GM23338 (cell line): ENCODE measurements at regions not wholly inside any gene's neighbourhood (a gene's known extent, or its start where the extent isn't known, plus 50 kb on each side); places are given as distances from the start of the nearest gene placed in this dataset.

Experiments
- ATAC-seq: fragments of 200-7000 bp; cut with Tn5 transposase; 3 replicates; pipeline ENCODE4 v1.9.1; 2020
- DNase-seq: peaks from one replicate; pipeline ENCODE4 v3.0.0-alpha.2; 2015; ENCODE audit warnings: low spot score
- H2AFZ ChIP-seq: fragments of 200-600 bp; sonication (generic); 2 replicates; pipeline ENCODE4 v1.8.0; 2016; ENCODE audit warnings: antibody characterized with exemption, mild to moderate bottlenecking, moderate library complexity
- H3F3A ChIP-seq: fragments of 200-600 bp; sonication (generic); replicated peaks from 2 replicates; pipeline ENCODE4 v1.8.0; 2017; ENCODE audit warnings: antibody characterized with exemption, mixed run types, low read depth
- H3K27ac ChIP-seq: fragments of 200-600 bp; sonication (generic); 2 replicates; pipeline ENCODE4 v1.6.1; 2016; ENCODE audit warnings: low read depth
- H3K27me3 ChIP-seq: fragments of 200-600 bp; sonication (generic); 2 replicates; pipeline ENCODE4 v1.8.0; 2016; ENCODE audit warnings: mild to moderate bottlenecking, mixed run types, moderate library complexity; ENCODE audit not compliant: insufficient read depth
- H3K36me3 ChIP-seq: fragments of 200-600 bp; sonication (generic); 2 replicates; pipeline ENCODE4 v1.8.0; 2016; ENCODE audit warnings: mild to moderate bottlenecking; ENCODE audit not compliant: insufficient read depth
- H3K4me1 ChIP-seq: fragments of 200-600 bp; sonication (generic); 2 replicates; pipeline ENCODE4 v1.8.0; 2016; ENCODE audit warnings: mild to moderate bottlenecking, moderate library complexity; ENCODE audit not compliant: insufficient read depth
- H3K4me2 ChIP-seq: fragments of 200-600 bp; sonication (generic); 2 replicates; pipeline ENCODE4 v1.7.1; 2017; ENCODE audit warnings: mixed run types
- H3K4me3 ChIP-seq: fragments of 200-600 bp; sonication (generic); 2 replicates; pipeline ENCODE4 v1.6.1; 2016; ENCODE audit warnings: mixed run types
- H3K79me2 ChIP-seq: fragments of 200-600 bp; sonication (generic); replicated peaks from 2 replicates; pipeline ENCODE4 v1.8.0; 2017; ENCODE audit warnings: mild to moderate bottlenecking; ENCODE audit not compliant: insufficient read depth
- H3K9me2 ChIP-seq: fragments of 200-600 bp; sonication (generic); 2 replicates; pipeline ENCODE4 v1.8.0; 2017; ENCODE audit not compliant: insufficient read depth
- H4K20me1 ChIP-seq: fragments of 200-600 bp; sonication (generic); replicated peaks from 2 replicates; pipeline ENCODE4 v1.8.0; 2017; ENCODE audit warnings: mild to moderate bottlenecking; ENCODE audit not compliant: insufficient read depth
- H3K27ac Mint-ChIP-seq: 2 replicates; pipeline ENCODE4 v1.8.0; 2020; ENCODE audit warnings: inconsistent platforms, mild to moderate bottlenecking, moderate library complexity, mixed read lengths
- H3K27me3 Mint-ChIP-seq: 3 replicates; pipeline ENCODE4 v1.8.0; 2022; ENCODE audit warnings: low read depth, mild to moderate bottlenecking, moderate library complexity, mixed read lengths, inconsistent platforms; ENCODE audit not compliant: insufficient read depth, poor library complexity
- H3K36me3 Mint-ChIP-seq: 3 replicates; pipeline ENCODE4 v1.8.0; 2021; ENCODE audit warnings: low read depth, mild to moderate bottlenecking, inconsistent platforms, moderate library complexity, mixed read lengths
- H3K4me1 Mint-ChIP-seq: 3 replicates; pipeline ENCODE4 v1.8.0; 2020; ENCODE audit warnings: mild to moderate bottlenecking, inconsistent platforms, mixed read lengths
- H3K4me3 Mint-ChIP-seq: 3 replicates; pipeline ENCODE4 v1.8.0; 2021; ENCODE audit warnings: moderate library complexity, mild to moderate bottlenecking, inconsistent platforms, mixed read lengths
- H3K9me3 Mint-ChIP-seq: 3 replicates; pipeline ENCODE4 v1.8.0; 2020; ENCODE audit warnings: moderate library complexity, mild to moderate bottlenecking, inconsistent platforms, mixed read lengths
- CREB1 ChIP-seq: fragments of 250-450 bp; sonication (Bioruptor Pico); IDR thresholded peaks from 2 replicates; pipeline ENCODE4 v1.5.0; 2020; ENCODE audit warnings: low read depth, mild to moderate bottlenecking, moderate library complexity
- EZH2 ChIP-seq: fragments of 200-600 bp; sonication (generic); IDR thresholded peaks from one replicate; pipeline ENCODE4 v1.8.0; 2017; ENCODE audit warnings: antibody characterized with exemption, mild to moderate bottlenecking, low read depth; ENCODE audit not compliant: unreplicated experiment
- EZH2phosphoT487 ChIP-seq: fragments of 200-600 bp; sonication (generic); IDR thresholded peaks from one replicate; pipeline ENCODE4 v1.8.1; 2018; ENCODE audit warnings: antibody characterized with exemption; ENCODE audit not compliant: unreplicated experiment
- JUNB ChIP-seq: IDR thresholded peaks from one replicate; pipeline ENCODE4 v1.6.1; 2016; ENCODE audit warnings: antibody characterized with exemption; ENCODE audit not compliant: unreplicated experiment
- NANOG ChIP-seq: IDR thresholded peaks from 2 replicates; pipeline ENCODE4 v1.6.1; 2016; ENCODE audit warnings: antibody characterized with exemption, borderline replicate concordance
- POLR2AphosphoS5 ChIP-seq: IDR thresholded peaks from 2 replicates; pipeline ENCODE4 v1.6.1; 2016; ENCODE audit warnings: antibody characterized with exemption, low read depth
- REST ChIP-seq: IDR thresholded peaks from one replicate; pipeline ENCODE4 v1.6.1; 2018; ENCODE audit warnings: antibody characterized with exemption; ENCODE audit not compliant: unreplicated experiment
- STAT1 ChIP-seq: IDR thresholded peaks from one replicate; pipeline ENCODE4 v1.6.1; 2016; ENCODE audit warnings: antibody characterized with exemption; ENCODE audit not compliant: unreplicated experiment
- ZNF114 ChIP-seq: fragments of 250-450 bp; sonication (Bioruptor Pico); IDR thresholded peaks from 2 replicates; pipeline ENCODE4 v1.5.0; 2020; ENCODE audit warnings: mild to moderate bottlenecking, moderate library complexity
- ZNF331 ChIP-seq: fragments of 250-450 bp; sonication (Bioruptor Pico); IDR thresholded peaks from 2 replicates; pipeline ENCODE4 v1.5.0; 2020; ENCODE audit warnings: low read depth, mild to moderate bottlenecking, moderate library complexity
- TF ChIP-seq, protein P1 (sequence below), 2 experiments: fragments of 200-600 bp in 1 of 2; sonication (generic) in 1 of 2; conservative IDR thresholded peaks; 2 replicates each; pipeline versions ENCODE4 v1.5.1 to v1.6.1; 2016 to 2017; ENCODE audit warnings: antibody characterized with exemption in 2 of 2, low read depth in 2 of 2, mild to moderate bottlenecking in 2 of 2, moderate library complexity in 1 of 2
- TF ChIP-seq, protein P2 (sequence below): fragments of 250-450 bp; sonication (Bioruptor Pico); IDR thresholded peaks from 2 replicates; pipeline ENCODE4 v1.5.0; 2020; ENCODE audit warnings: mild to moderate bottlenecking, moderate library complexity
- TF ChIP-seq, protein P3 (sequence below): IDR thresholded peaks from 2 replicates; pipeline ENCODE4 v1.6.1; 2016; ENCODE audit warnings: antibody characterized with exemption

DNA sequence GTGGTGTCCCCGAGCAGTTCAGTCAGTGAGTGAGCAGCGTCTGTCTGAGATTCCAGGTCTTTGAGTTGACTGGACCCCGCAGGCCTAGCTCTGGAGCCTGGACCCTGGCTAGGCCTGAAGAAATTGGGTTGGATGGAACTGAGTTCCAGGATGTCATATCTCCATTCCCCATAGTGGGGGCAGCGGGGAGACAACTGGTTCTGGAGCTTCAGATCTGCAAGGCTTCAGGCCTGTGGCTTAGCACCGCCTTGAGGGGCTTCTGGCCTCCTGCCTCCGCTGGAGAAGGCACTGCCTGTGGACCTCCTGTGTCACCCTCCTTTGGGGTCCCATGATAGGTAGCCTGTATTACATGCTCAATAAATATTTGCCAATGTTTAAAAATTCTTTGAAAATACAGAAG is 288.4 kb upstream of the ID2 start:
- Histone ChIP-seq H4K20me1 (no peaks in the 10 kb centered on the region), H3K4me1 (peaks cover 6% of the 10 kb centered on the region), H3K79me2 (no peaks in the 10 kb centered on the region), H3K36me3 (no peaks in the 10 kb centered on the region), H3K9me2 (peaks cover 17% of the 10 kb centered on the region), H3K4me3 (no peak overlapping the region), H2AFZ (no peak overlapping the region), H3K27ac (no peak overlapping the region), H3K4me2 (no peak overlapping the region), H3K27me3 (no peaks in the 10 kb centered on the region), H3F3A (peaks cover 9% of the 10 kb centered on the region)
- H3K4me3 Mint-ChIP-seq, result no peak overlapping the region
- peaks cover 13% of the 10 kb centered on the region for H3K27me3 Mint-ChIP-seq
- TF ChIP-seq NANOG, result no peak
- TF ChIP-seq JUNB, result no peak
- TF ChIP-seq ZNF331, result no peak
- TF ChIP-seq ZNF114, result no peak
- TF ChIP-seq POLR2AphosphoS5, result no peak
- no peak for TF ChIP-seq REST
- TF ChIP-seq, protein P1, sequence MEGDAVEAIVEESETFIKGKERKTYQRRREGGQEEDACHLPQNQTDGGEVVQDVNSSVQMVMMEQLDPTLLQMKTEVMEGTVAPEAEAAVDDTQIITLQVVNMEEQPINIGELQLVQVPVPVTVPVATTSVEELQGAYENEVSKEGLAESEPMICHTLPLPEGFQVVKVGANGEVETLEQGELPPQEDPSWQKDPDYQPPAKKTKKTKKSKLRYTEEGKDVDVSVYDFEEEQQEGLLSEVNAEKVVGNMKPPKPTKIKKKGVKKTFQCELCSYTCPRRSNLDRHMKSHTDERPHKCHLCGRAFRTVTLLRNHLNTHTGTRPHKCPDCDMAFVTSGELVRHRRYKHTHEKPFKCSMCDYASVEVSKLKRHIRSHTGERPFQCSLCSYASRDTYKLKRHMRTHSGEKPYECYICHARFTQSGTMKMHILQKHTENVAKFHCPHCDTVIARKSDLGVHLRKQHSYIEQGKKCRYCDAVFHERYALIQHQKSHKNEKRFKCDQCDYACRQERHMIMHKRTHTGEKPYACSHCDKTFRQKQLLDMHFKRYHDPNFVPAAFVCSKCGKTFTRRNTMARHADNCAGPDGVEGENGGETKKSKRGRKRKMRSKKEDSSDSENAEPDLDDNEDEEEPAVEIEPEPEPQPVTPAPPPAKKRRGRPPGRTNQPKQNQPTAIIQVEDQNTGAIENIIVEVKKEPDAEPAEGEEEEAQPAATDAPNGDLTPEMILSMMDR (conservative IDR thresholded peaks at IDR 0.05; ENCODE audit: low read depth in 2 of 2), result no peak
- TF ChIP-seq EZH2phosphoT487, result no peak
- no peak for TF ChIP-seq STAT1
- no peak for TF ChIP-seq EZH2
- no peak for TF ChIP-seq CREB1
- TF ChIP-seq, protein P2, sequence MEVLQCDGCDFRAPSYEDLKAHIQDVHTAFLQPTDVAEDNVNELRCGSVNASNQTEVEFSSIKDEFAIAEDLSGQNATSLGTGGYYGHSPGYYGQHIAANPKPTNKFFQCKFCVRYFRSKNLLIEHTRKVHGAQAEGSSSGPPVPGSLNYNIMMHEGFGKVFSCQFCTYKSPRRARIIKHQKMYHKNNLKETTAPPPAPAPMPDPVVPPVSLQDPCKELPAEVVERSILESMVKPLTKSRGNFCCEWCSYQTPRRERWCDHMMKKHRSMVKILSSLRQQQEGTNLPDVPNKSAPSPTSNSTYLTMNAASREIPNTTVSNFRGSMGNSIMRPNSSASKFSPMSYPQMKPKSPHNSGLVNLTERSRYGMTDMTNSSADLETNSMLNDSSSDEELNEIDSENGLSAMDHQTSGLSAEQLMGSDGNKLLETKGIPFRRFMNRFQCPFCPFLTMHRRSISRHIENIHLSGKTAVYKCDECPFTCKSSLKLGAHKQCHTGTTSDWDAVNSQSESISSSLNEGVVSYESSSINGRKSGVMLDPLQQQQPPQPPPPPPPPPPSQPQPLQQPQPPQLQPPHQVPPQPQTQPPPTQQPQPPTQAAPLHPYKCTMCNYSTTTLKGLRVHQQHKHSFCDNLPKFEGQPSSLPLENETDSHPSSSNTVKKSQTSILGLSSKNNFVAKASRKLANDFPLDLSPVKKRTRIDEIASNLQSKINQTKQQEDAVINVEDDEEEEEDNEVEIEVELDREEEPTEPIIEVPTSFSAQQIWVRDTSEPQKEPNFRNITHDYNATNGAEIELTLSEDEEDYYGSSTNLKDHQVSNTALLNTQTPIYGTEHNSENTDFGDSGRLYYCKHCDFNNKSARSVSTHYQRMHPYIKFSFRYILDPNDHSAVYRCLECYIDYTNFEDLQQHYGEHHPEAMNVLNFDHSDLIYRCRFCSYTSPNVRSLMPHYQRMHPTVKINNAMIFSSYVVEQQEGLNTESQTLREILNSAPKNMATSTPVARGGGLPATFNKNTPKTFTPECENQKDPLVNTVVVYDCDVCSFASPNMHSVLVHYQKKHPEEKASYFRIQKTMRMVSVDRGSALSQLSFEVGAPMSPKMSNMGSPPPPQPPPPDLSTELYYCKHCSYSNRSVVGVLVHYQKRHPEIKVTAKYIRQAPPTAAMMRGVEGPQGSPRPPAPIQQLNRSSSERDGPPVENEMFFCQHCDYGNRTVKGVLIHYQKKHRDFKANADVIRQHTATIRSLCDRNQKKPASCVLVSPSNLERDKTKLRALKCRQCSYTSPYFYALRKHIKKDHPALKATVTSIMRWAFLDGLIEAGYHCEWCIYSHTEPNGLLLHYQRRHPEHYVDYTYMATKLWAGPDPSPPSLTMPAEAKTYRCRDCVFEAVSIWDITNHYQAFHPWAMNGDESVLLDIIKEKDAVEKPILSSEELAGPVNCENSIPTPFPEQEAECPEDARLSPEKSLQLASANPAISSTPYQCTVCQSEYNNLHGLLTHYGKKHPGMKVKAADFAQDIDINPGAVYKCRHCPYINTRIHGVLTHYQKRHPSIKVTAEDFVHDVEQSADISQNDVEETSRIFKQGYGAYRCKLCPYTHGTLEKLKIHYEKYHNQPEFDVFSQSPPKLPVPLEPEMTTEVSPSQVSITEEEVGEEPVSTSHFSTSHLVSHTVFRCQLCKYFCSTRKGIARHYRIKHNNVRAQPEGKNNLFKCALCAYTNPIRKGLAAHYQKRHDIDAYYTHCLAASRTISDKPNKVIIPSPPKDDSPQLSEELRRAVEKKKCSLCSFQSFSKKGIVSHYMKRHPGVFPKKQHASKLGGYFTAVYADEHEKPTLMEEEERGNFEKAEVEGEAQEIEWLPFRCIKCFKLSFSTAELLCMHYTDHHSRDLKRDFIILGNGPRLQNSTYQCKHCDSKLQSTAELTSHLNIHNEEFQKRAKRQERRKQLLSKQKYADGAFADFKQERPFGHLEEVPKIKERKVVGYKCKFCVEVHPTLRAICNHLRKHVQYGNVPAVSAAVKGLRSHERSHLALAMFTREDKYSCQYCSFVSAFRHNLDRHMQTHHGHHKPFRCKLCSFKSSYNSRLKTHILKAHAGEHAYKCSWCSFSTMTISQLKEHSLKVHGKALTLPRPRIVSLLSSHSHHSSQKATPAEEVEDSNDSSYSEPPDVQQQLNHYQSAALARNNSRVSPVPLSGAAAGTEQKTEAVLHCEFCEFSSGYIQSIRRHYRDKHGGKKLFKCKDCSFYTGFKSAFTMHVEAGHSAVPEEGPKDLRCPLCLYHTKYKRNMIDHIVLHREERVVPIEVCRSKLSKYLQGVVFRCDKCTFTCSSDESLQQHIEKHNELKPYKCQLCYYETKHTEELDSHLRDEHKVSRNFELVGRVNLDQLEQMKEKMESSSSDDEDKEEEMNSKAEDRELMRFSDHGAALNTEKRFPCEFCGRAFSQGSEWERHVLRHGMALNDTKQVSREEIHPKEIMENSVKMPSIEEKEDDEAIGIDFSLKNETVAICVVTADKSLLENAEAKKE (CRISPR knock-in tag), result no peak
- TF ChIP-seq, protein P3, sequence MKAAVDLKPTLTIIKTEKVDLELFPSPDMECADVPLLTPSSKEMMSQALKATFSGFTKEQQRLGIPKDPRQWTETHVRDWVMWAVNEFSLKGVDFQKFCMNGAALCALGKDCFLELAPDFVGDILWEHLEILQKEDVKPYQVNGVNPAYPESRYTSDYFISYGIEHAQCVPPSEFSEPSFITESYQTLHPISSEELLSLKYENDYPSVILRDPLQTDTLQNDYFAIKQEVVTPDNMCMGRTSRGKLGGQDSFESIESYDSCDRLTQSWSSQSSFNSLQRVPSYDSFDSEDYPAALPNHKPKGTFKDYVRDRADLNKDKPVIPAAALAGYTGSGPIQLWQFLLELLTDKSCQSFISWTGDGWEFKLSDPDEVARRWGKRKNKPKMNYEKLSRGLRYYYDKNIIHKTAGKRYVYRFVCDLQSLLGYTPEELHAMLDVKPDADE, result no peak
- DNase-seq (no peak), ATAC-seq (no peak)
- peaks cover 6% of the 10 kb centered on the region; the same call in 2 of the 3 replicates for H3K36me3 Mint-ChIP-seq
- peaks cover 13% of the 10 kb centered on the region for H3K9me3 Mint-ChIP-seq
- H3K4me1 Mint-ChIP-seq, result peaks cover 16% of the 10 kb centered on the region
- no peak overlapping the region for H3K27ac Mint-ChIP-seq
